Osteocyte (in vitro differentiated cells): ENCODE measurements at regions not wholly inside any gene's neighbourhood (a gene's known extent, or its start where the extent isn't known, plus 50 kb on each side); places are given as distances from the start of the nearest gene placed in this dataset.

ENCODE experiments used
- DNase-seq: peaks from one replicate; pipeline ENCODE4 v3.0.0; 2021; ENCODE audit warnings: mixed read lengths; ENCODE audit not compliant: unreplicated experiment; ENCODE audit errors: extremely low spot score
- H3K27ac Mint-ChIP-seq: one replicate; pipeline ENCODE4 v1.8.0; 2021; ENCODE audit warnings: mild to moderate bottlenecking, mixed read lengths; ENCODE audit not compliant: unreplicated experiment
- H3K27me3 Mint-ChIP-seq: one replicate; pipeline ENCODE4 v1.8.0; 2021; ENCODE audit warnings: mixed read lengths; ENCODE audit not compliant: unreplicated experiment
- H3K36me3 Mint-ChIP-seq: one replicate; pipeline ENCODE4 v1.8.0; 2021; ENCODE audit warnings: mixed read lengths; ENCODE audit not compliant: unreplicated experiment
- H3K4me1 Mint-ChIP-seq: one replicate; pipeline ENCODE4 v1.8.0; 2021; ENCODE audit warnings: mixed read lengths; ENCODE audit not compliant: unreplicated experiment
- H3K4me3 Mint-ChIP-seq: one replicate; pipeline ENCODE4 v1.8.0; 2021; ENCODE audit warnings: mild to moderate bottlenecking, moderate library complexity, mixed read lengths; ENCODE audit not compliant: unreplicated experiment
- H3K9me3 Mint-ChIP-seq: one replicate; pipeline ENCODE4 v1.8.0; 2021; ENCODE audit warnings: mixed read lengths; ENCODE audit not compliant: unreplicated experiment
- TF ChIP-seq, protein P1 (sequence below): fragments of 200-600 bp; sonication (generic); IDR thresholded peaks from 2 replicates; pipeline ENCODE4 v1.5.0; 2021; ENCODE audit warnings: antibody characterized with exemption, mild to moderate bottlenecking, moderate library complexity

DNA sequence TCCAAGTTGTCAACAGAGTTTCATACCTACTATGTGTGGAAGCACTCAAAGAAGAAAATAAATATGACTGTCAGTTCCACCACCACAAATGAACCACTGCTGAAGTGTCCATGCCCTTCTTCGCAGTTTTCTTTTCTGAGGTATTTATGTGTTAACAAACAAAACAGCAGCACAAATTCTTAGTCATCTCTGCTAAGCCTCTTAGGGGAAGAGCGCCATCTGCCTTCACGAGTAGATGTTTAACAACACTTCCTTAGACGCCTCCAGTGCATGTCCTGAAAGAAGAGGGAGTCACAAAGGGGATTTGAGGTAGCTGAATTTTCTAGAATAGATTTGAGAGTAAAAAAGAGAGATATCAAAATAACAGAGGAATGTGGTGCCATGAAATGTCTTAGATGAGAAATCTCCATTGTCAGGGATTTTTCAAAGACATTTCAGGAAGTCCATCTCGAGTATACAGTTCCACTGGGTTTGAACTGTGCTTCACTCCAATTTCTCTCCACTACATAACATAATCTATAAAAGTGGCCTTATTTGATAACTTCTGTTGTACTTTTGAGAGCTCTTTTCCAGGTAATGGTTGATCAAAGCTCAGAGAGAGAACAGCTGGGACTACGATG, 775.3 kb upstream of the POM121L12 start:
- no peaks in the 10 kb centered on the region for H3K36me3 Mint-ChIP-seq
- no peak for DNase-seq
- no peaks in the 10 kb centered on the region for H3K4me1 Mint-ChIP-seq
- TF ChIP-seq, protein P1, sequence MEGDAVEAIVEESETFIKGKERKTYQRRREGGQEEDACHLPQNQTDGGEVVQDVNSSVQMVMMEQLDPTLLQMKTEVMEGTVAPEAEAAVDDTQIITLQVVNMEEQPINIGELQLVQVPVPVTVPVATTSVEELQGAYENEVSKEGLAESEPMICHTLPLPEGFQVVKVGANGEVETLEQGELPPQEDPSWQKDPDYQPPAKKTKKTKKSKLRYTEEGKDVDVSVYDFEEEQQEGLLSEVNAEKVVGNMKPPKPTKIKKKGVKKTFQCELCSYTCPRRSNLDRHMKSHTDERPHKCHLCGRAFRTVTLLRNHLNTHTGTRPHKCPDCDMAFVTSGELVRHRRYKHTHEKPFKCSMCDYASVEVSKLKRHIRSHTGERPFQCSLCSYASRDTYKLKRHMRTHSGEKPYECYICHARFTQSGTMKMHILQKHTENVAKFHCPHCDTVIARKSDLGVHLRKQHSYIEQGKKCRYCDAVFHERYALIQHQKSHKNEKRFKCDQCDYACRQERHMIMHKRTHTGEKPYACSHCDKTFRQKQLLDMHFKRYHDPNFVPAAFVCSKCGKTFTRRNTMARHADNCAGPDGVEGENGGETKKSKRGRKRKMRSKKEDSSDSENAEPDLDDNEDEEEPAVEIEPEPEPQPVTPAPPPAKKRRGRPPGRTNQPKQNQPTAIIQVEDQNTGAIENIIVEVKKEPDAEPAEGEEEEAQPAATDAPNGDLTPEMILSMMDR: no peak
- H3K9me3 Mint-ChIP-seq: peaks cover 36% of the 10 kb centered on the region
- H3K27ac Mint-ChIP-seq: no peak overlapping the region
- no peaks in the 10 kb centered on the region for H3K27me3 Mint-ChIP-seq
- no peak overlapping the region for H3K4me3 Mint-ChIP-seq

DNA sequence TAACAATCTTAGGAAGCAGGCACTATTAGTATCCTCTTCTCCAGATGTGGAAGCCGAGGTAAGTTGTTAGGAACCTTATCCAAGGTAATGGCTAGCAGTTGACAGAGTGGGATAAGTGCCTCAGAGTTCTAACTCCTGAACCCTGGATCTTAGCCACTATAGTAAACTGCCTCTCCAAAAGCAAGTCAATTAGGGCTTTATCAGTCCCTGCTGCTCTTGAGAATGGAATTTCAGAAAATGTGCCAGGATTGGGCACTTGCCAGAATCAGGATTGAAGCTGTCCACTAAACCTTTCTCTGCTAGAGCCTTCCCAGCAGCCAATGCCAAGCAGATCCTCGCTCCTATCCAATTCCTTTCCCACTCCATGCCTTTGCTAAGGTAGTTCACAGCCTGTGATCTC, 777.5 kb upstream of the POM121L12 start:
- Mint-ChIP-seq H3K4me1 (no peaks in the 10 kb centered on the region), H3K36me3 (no peaks in the 10 kb centered on the region), H3K27ac (no peak overlapping the region), H3K27me3 (no peaks in the 10 kb centered on the region), H3K4me3 (no peak overlapping the region), H3K9me3 (peaks cover 35% of the 10 kb centered on the region)
- TF ChIP-seq, protein P1: no peak
- DNase-seq: no peak

DNA sequence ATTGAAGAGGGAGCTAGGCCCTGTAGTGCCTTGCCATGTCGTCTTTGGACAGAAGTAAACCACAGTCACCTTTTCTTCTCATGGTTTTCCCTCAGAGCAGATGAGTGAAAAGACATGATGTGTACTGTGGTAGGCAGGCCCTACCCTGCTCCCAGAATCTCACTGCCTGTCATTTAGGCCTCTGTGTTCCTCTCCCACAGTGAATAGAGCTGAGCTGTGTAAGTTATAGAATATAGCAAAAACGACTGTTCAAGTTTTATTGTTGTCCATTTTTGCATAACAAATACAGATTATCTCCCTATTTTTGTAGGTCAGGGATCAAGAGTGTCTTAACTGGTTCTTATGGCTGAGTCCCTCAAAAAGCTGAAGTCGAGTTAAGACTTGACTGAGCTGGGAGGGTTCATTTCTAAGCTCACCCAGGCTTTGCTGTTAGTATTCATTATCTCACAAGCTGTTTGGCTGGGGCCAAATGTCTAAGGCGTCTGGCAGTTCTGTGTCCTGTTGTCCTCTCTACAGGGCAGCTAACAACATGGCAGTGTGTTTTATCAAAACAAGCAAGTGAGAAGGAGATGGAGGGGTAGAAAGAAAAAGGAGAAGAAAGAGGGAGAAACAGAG, 780.9 kb upstream of the POM121L12 start:
- H3K36me3 Mint-ChIP-seq: no peaks in the 10 kb centered on the region
- H3K27me3 Mint-ChIP-seq: no peaks in the 10 kb centered on the region
- no peaks in the 10 kb centered on the region for H3K4me1 Mint-ChIP-seq
- H3K27ac Mint-ChIP-seq: no peak overlapping the region
- no peak overlapping the region for H3K4me3 Mint-ChIP-seq
- TF ChIP-seq, protein P1: no peak
- DNase-seq: no peak
- H3K9me3 Mint-ChIP-seq: peaks cover 37% of the 10 kb centered on the region

DNA sequence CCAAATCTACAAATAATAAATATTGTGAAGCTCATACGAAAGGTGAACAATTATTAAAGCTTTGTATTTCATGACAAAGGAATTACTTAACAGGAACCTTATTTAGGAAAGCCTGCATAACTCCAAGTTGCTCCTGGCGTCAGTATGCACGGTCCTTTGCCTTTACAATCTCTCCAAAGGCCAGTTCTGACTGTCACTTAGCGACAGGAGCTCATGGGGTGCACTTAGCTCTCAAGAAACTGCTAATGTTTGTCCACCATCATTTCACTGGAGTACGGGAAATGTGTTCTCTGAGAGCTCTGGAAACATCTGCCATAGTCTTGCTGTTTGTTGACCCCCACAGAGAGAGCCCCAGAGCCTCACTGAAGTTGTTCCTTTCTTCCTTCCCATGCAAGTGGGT, 781.5 kb upstream of the POM121L12 start:
- Mint-ChIP-seq H3K4me3 (no peak overlapping the region), H3K4me1 (no peaks in the 10 kb centered on the region), H3K27ac (no peak overlapping the region), H3K36me3 (no peaks in the 10 kb centered on the region), H3K9me3 (peaks cover 37% of the 10 kb centered on the region), H3K27me3 (no peaks in the 10 kb centered on the region)
- DNase-seq: no peak
- TF ChIP-seq, protein P1: no peak

DNA sequence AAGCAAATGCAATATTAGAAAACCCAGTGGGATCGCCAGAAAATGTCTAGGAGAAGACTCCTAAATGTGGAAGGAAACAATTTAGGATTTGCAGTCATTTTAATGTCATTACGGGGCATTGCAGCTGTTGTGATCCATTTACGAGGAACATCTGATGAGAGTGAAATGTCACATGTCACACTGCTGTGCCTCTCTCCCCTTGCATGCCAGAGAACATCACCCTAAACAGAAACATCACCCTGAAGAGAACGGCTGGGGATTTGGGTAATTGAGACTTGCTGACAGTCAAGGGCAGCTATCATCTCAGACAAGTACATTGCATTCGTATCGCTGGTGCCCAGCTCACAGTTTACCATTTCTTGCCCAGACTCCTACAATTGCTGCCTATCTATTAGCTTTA, 785.7 kb upstream of the POM121L12 start:
- Mint-ChIP-seq H3K9me3 (peaks cover 34% of the 10 kb centered on the region), H3K36me3 (no peaks in the 10 kb centered on the region), H3K27ac (no peak overlapping the region), H3K4me1 (no peaks in the 10 kb centered on the region), H3K4me3 (no peak overlapping the region), H3K27me3 (no peaks in the 10 kb centered on the region)
- TF ChIP-seq, protein P1: no peak
- no peak for DNase-seq
